ENCODE measurements at regions not wholly inside any gene's neighbourhood (a gene's known extent, or its start where the extent isn't known, plus 50 kb on each side); places are given as distances from the start of the nearest gene placed in this dataset.

DNA sequence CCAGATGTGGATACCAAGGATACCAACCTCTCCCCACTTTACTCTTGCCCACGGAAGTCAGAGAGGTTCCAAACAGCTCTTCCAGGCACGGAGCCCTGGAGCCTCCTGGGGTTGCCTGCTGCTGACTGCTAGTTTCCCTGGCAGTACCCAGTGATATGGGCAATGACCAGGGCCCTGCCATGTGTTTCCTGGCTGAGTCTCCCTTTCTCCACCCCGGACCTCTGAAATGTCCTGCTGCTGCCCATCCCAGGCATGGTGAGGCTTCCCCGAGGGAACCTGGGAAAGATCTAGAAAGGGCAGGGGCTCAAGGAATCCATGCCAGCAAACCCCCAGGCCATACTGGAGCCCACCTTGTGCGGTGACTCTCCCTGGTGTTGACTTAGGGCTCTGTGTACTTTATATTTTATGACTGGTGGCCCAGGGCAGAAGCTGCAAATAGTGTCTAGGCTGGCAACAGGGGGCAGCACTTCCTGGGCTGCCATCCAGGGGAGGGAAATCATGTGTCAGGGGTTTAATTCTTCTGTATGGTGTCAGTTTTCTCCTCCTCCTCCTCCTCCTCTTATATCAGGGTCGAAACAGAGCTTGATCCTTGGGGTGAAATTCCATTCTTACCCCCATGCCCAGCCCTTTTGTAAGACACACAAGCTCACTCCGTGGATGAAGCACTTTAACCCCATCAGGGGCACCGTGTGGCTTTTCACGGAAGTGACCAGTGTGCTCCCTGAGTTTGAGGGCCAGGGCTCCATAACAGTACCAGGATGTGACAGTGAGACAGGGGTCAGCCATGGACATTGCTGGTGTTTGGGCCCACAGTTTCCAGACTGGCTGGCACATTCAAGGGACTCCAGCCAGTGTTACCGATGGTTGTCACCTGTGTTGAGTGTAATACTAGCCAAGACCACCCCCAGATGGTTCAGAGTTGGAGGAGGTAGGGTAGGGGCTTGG is 62.4 kb upstream of the GDF10 start:
- Histone ChIP-seq H3K4me2 (ENCODE audit: control insufficient read depth, extremely low read depth, insufficient read depth, low read depth, low read length) (no peak overlapping the region), H3K27me3 (ENCODE audit: control insufficient read depth, extremely low read depth, insufficient read depth, low read length) (no peaks in the 10 kb centered on the region), H3K9me1 (ENCODE audit: control insufficient read depth, extremely low read depth, insufficient read depth, low read length) (no peaks in the 10 kb centered on the region), H3K9ac (ENCODE audit: control insufficient read depth, extremely low read depth, insufficient read depth, low read length) (no peak overlapping the region), H2AFZ (ENCODE audit: control insufficient read depth, low read length) (no peak overlapping the region), H3K4me1 (ENCODE audit: control insufficient read depth, extremely low read depth, insufficient read depth, low read length) (no peaks in the 10 kb centered on the region), H3K27ac (ENCODE audit: control insufficient read depth, insufficient read depth, low read length) (no peak overlapping the region), H3K79me2 (ENCODE audit: control insufficient read depth, insufficient read depth, low read length) (no peaks in the 10 kb centered on the region), H4K20me1 (ENCODE audit: control insufficient read depth, extremely low read depth, insufficient read depth, low read length) (no peaks in the 10 kb centered on the region), H3K9me3 (ENCODE audit: control insufficient read depth, low read depth, low read length) (no peaks in the 10 kb centered on the region), H3K36me3 (ENCODE audit: control insufficient read depth in 2 of 2, extremely low read depth in 1 of 2, insufficient read depth in 2 of 2, low read length in 2 of 2) (no peaks in the 10 kb centered on the region), H3K4me3 (ENCODE audit: control insufficient read depth in 2 of 3, extremely low read depth in 1 of 3, insufficient read depth in 2 of 3, low read depth in 1 of 3, low read length in 3 of 3) (no peak overlapping the region)
- FAIRE-seq (no peak), DNase-seq (ENCODE audit: low read depth, low spot score) (no peak)
- dilution Hi-C loops (cut with MboI; ENCODE audit: extremely low pct_ligation_motif_present, low sequenced_read_pairs): no loop called here
- TF ChIP-seq, protein P1, sequence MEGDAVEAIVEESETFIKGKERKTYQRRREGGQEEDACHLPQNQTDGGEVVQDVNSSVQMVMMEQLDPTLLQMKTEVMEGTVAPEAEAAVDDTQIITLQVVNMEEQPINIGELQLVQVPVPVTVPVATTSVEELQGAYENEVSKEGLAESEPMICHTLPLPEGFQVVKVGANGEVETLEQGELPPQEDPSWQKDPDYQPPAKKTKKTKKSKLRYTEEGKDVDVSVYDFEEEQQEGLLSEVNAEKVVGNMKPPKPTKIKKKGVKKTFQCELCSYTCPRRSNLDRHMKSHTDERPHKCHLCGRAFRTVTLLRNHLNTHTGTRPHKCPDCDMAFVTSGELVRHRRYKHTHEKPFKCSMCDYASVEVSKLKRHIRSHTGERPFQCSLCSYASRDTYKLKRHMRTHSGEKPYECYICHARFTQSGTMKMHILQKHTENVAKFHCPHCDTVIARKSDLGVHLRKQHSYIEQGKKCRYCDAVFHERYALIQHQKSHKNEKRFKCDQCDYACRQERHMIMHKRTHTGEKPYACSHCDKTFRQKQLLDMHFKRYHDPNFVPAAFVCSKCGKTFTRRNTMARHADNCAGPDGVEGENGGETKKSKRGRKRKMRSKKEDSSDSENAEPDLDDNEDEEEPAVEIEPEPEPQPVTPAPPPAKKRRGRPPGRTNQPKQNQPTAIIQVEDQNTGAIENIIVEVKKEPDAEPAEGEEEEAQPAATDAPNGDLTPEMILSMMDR (optimal IDR thresholded peaks at IDR 0.05 in 1 of 3, IDR thresholded peaks at IDR 0.05 in 1 of 3, conservative IDR thresholded peaks at IDR 0.05 in 1 of 3; ENCODE audit: extremely low read depth in 1 of 3, insufficient read depth in 2 of 3, low read length in 3 of 3): no peak
- TF ChIP-seq EZH2 (IDR thresholded peaks at IDR 0.05; ENCODE audit: low read length): no peak

DNA sequence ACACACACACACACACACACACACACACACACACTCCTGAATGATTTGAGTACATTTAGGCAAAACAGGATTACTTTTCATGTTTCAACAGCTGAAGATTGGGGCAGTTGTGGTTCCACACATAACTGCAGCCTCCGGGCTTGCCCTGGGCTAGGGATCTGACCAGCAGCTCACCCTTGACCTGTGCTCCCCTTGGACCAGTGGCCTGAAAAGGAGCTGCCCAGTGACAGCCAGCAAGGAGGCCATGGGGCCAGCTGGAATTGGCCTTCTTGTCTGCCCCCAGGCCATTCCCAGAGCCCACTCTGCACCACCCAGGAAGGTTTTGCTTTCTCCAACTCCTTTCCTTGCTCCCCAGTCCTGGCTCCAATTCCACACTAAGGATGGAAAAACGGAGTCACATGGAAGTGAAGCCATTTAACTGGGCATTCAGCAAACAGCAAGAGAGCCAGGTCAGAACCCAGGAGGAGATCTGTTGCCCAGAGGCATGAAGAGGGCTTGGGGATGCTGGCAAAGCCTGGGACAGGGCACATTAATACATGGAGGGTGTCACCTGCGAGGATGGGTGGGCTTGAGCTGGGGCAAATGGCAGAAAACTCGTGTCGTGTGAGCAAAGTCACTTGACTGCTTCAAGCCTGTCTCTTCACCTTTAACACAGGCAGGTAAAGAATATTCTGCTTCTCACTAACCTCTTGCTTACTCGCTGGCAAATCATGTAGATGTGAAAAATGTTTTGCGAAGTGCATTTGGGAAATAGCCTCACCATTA is 61.5 kb upstream of the GDF10 start:
- no peaks in the 10 kb centered on the region for H4K20me1 ChIP-seq (ENCODE audit: control insufficient read depth, extremely low read depth, insufficient read depth, low read length)
- FAIRE-seq (no peak), DNase-seq (ENCODE audit: low read depth, low spot score) (no peak)
- no peak overlapping the region for H3K4me2 ChIP-seq (ENCODE audit: control insufficient read depth, extremely low read depth, insufficient read depth, low read depth, low read length)
- H3K9ac ChIP-seq (ENCODE audit: control insufficient read depth, extremely low read depth, insufficient read depth, low read length): no peak overlapping the region
- no peak for TF ChIP-seq EZH2 (IDR thresholded peaks at IDR 0.05; ENCODE audit: low read length)
- TF ChIP-seq, protein P1 (optimal IDR thresholded peaks at IDR 0.05 in 1 of 3, IDR thresholded peaks at IDR 0.05 in 1 of 3, conservative IDR thresholded peaks at IDR 0.05 in 1 of 3; ENCODE audit: extremely low read depth in 1 of 3, insufficient read depth in 2 of 3, low read length in 3 of 3): no peak
- H2AFZ ChIP-seq (ENCODE audit: control insufficient read depth, low read length): no peak overlapping the region
- H3K9me1 ChIP-seq (ENCODE audit: control insufficient read depth, extremely low read depth, insufficient read depth, low read length): no peaks in the 10 kb centered on the region
- H3K27me3 ChIP-seq (ENCODE audit: control insufficient read depth, extremely low read depth, insufficient read depth, low read length): peaks cover 3% of the 10 kb centered on the region
- no peaks in the 10 kb centered on the region for H3K79me2 ChIP-seq (ENCODE audit: control insufficient read depth, insufficient read depth, low read length)
- no peaks in the 10 kb centered on the region for H3K9me3 ChIP-seq (ENCODE audit: control insufficient read depth, low read depth, low read length)
- no peaks in the 10 kb centered on the region for H3K4me1 ChIP-seq (ENCODE audit: control insufficient read depth, extremely low read depth, insufficient read depth, low read length)
- H3K4me3 ChIP-seq (ENCODE audit: control insufficient read depth in 2 of 3, extremely low read depth in 1 of 3, insufficient read depth in 2 of 3, low read depth in 1 of 3, low read length in 3 of 3): no peak overlapping the region
- dilution Hi-C loops (cut with MboI; ENCODE audit: extremely low pct_ligation_motif_present, low sequenced_read_pairs): no loop called here
- H3K36me3 ChIP-seq (ENCODE audit: control insufficient read depth in 2 of 2, extremely low read depth in 1 of 2, insufficient read depth in 2 of 2, low read length in 2 of 2): no peaks in the 10 kb centered on the region
- no peak overlapping the region for H3K27ac ChIP-seq (ENCODE audit: control insufficient read depth, insufficient read depth, low read length)
